GM06990 (cell line): ENCODE measurements at regions not wholly inside any gene's neighbourhood (a gene's known extent, or its start where the extent isn't known, plus 50 kb on each side); places are given as distances from the start of the nearest gene placed in this dataset.

ENCODE experiments used
- DNase-seq: peaks from one replicate; pipeline ENCODE4 v3.0.0-alpha.2; 2011; ENCODE audit not compliant: insufficient read length; ENCODE audit errors: extremely low read depth
- H3K27me3 ChIP-seq: replicated peaks from 2 replicates; pipeline ENCODE4 v1.6.0; 2011; ENCODE audit warnings: low read length; ENCODE audit not compliant: control insufficient read depth, insufficient read depth
- H3K36me3 ChIP-seq: 2 replicates; pipeline ENCODE4 v1.5.1; 2011; ENCODE audit warnings: low read length; ENCODE audit not compliant: control insufficient read depth, insufficient read depth
- H3K4me3 ChIP-seq: replicated peaks from 2 replicates; pipeline ENCODE4 v1.5.1; 2011; ENCODE audit warnings: low read depth, mild to moderate bottlenecking, control low read depth, low read length
- TF ChIP-seq, protein P1 (sequence below): IDR thresholded peaks from 2 replicates; pipeline ENCODE4 v1.5.1; 2011; ENCODE audit warnings: low read length, control low read depth, mild to moderate bottlenecking, inconsistent platforms; ENCODE audit not compliant: insufficient read depth, poor library complexity, severe bottlenecking

DNA sequence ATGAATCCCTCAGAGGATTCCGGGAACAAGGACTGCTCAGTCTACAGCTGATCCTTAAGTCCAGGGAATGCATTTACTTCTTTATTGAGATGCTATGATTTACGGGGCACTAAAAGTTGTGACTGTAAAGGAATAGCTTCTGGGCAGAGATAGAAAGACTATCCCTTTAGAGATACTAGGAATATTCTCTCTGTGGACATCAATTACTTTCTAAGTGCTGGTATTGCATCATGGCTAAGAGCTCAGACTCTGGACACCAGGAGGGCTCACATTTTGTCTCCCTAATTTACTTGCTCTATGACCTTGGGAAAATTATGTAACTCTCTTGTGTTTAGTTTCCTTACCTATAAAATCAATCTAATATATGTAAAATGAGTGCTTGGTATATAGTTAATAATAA lies 131.4 kb downstream of the AKAIN1 start:
- no peaks in the 10 kb centered on the region; the same call in 1 of the 2 replicates for H3K27me3 ChIP-seq
- TF ChIP-seq, protein P1, sequence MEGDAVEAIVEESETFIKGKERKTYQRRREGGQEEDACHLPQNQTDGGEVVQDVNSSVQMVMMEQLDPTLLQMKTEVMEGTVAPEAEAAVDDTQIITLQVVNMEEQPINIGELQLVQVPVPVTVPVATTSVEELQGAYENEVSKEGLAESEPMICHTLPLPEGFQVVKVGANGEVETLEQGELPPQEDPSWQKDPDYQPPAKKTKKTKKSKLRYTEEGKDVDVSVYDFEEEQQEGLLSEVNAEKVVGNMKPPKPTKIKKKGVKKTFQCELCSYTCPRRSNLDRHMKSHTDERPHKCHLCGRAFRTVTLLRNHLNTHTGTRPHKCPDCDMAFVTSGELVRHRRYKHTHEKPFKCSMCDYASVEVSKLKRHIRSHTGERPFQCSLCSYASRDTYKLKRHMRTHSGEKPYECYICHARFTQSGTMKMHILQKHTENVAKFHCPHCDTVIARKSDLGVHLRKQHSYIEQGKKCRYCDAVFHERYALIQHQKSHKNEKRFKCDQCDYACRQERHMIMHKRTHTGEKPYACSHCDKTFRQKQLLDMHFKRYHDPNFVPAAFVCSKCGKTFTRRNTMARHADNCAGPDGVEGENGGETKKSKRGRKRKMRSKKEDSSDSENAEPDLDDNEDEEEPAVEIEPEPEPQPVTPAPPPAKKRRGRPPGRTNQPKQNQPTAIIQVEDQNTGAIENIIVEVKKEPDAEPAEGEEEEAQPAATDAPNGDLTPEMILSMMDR, result no peak
- H3K4me3 ChIP-seq, result no peak overlapping the region
- no peak for DNase-seq
- H3K36me3 ChIP-seq, result no peaks in the 10 kb centered on the region

DNA sequence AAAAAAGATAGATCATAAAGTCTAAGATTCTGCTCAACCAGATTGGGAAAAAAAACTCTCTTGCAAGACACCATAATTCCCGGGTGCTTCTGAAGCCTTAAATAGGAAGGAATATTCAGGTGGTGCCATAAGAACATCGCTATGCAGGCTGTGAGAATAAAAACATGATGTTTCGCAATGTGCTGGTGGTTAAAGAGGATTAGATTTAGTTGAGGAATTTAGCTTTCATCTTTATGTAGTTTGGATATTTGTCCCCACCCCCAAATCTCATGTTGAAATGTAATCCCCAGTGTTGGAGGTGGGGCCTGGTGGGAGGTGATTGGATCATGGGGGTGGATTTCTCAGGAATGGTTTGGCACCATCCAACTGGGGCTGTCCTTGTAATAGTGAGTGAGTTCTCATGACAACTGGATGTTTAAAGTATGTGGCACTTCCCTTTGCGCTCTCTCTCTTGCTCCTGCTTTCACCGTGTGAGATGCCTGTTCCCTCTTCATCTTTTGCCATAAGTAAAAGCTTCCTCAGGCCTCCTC lies 132.2 kb downstream of the AKAIN1 start:
- TF ChIP-seq, protein P1, result no peak
- Histone ChIP-seq H3K4me3 (no peak overlapping the region), H3K36me3 (no peaks in the 10 kb centered on the region), H3K27me3 (no peaks in the 10 kb centered on the region; the same call in 1 of the 2 replicates)
- no peak for DNase-seq

DNA sequence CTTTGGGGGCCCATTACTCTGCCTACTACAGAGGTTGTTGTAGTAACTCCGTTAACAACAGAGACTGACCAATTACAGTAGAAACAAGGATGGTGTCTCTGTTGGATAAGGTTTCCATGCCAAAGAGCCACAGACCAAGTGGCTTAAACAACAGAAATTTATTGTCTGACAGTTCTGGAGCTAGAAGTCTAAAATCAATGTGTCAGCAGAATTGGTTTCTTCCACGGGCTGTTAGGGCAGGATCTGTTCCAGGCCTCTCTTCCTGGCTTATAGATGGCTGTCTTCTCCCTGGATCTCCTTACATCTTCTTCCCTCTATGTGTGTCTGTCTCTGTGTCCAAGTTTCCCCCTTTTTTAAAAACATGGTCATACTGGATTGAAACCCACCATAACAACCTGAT lies 135.3 kb downstream of the AKAIN1 start:
- TF ChIP-seq, protein P1, result no peak
- no peaks in the 10 kb centered on the region for H3K36me3 ChIP-seq
- DNase-seq, result no peak
- H3K4me3 ChIP-seq, result no peak overlapping the region
- H3K27me3 ChIP-seq, result no peaks in the 10 kb centered on the region

DNA sequence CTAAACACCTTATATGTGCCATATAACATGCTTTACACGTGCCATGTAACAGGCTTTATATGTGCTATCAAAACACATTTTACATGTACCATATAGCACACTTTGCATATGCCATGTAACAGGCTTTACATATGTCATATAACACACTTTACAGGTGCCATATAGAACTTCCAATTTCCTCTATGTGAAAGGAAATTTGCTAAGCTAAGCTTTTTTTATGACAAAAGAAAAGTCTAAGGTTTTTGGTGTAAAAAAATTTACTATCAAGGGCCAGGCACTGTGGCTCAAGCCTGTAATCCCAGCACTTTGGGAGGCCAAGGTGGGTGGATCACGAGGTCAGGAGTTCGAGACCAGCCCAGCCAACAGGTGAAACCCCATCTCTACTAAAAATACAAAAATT lies 136.5 kb downstream of the AKAIN1 start:
- H3K36me3 ChIP-seq, result no peaks in the 10 kb centered on the region
- no peak overlapping the region for H3K4me3 ChIP-seq
- TF ChIP-seq, protein P1, result no peak
- DNase-seq, result no peak
- no peaks in the 10 kb centered on the region for H3K27me3 ChIP-seq

DNA sequence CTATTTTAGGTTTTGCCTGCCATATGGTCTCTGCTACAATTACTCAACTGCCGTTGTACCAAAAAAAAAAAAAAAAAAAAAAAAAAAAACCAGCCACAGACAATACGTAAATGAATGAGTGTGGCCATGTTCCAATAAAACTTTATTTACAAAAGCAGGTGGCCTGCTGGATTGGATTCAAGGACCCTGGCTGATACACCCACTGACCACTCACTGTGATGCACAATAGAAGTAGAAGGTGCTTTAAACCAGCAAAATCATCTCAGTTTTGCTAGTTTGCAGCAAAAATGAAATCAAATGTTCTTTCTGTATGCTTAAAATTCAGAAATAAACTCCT lies 137.4 kb downstream of the AKAIN1 start:
- Histone ChIP-seq H3K27me3 (no peaks in the 10 kb centered on the region), H3K36me3 (no peaks in the 10 kb centered on the region), H3K4me3 (no peak overlapping the region)
- TF ChIP-seq, protein P1, result no peak
- no peak for DNase-seq
